OCI-LY3 (cell line): ENCODE measurements at regions not wholly inside any gene's neighbourhood (a gene's known extent, or its start where the extent isn't known, plus 50 kb on each side); places are given as distances from the start of the nearest gene placed in this dataset.

Experiments used
- H2AFZ ChIP-seq: fragments of 200-600, 300-600 bp; shearing (Covaris generic); 2 replicates; pipeline ENCODE4 v1.6.0; 2014; ENCODE audit warnings: antibody characterized with exemption, low read depth, low read length
- H3K27ac ChIP-seq: fragments of 200-600, 300-600 bp; sonication (generic); 2 replicates; pipeline ENCODE4 v1.5.1; 2014; ENCODE audit warnings: mild to moderate bottlenecking, low read length, moderate library complexity, mixed read lengths
- H3K27me3 ChIP-seq: fragments of 200-600, 300-600 bp; sonication (generic); 2 replicates; pipeline ENCODE4 v1.6.1; 2014; ENCODE audit warnings: low read depth, low read length, mixed read lengths
- H3K36me3 ChIP-seq: fragments of 200-600, 300-600 bp; sonication (generic); replicated peaks from 2 replicates; pipeline ENCODE3; 2014; ENCODE audit warnings: low read depth, low read length, mixed read lengths
- H3K4me1 ChIP-seq: fragments of 300-600, 200-600 bp; sonication (generic); 2 replicates; pipeline ENCODE4 v1.6.1; 2014; ENCODE audit warnings: low read length, mixed read lengths
- H3K4me2 ChIP-seq: fragments of 200-600, 300-600 bp; sonication (generic); 2 replicates; pipeline ENCODE4 v1.6.1; 2014; ENCODE audit warnings: low read length, mixed read lengths
- H3K4me3 ChIP-seq: fragments of 300-600, 200-600 bp; sonication (generic); 2 replicates; pipeline ENCODE4 v1.5.1; 2014; ENCODE audit warnings: antibody characterized with exemption, mild to moderate bottlenecking, low read length, moderate library complexity
- H3K79me2 ChIP-seq: fragments of 300-600, 200-600 bp; shearing (Covaris generic); 2 replicates; pipeline ENCODE4 v1.6.1; 2014; ENCODE audit warnings: mild to moderate bottlenecking, low read length, mixed read lengths
- H3K9ac ChIP-seq: fragments of 300-600, 200-600 bp; shearing (Covaris generic); 2 replicates; pipeline ENCODE4 v1.6.0; 2014; ENCODE audit warnings: mild to moderate bottlenecking, low read length, moderate library complexity
- H3K9me3 ChIP-seq: fragments of 200-600, 300-600 bp; shearing (Covaris generic); 2 replicates; pipeline ENCODE4 v1.6.1; 2014; ENCODE audit warnings: low read length, mixed read lengths; ENCODE audit not compliant: insufficient read depth
- H4K20me1 ChIP-seq: fragments of 200-600, 300-600 bp; sonication (generic); 2 replicates; pipeline ENCODE4 v1.6.1; 2016; ENCODE audit warnings: low read length, mixed read lengths; ENCODE audit not compliant: insufficient read depth
- EZH2phosphoT487 ChIP-seq: fragments of 200-600 bp; shearing (Covaris generic); IDR thresholded peaks from 2 replicates; pipeline ENCODE4 v1.6.1; 2018; ENCODE audit warnings: antibody characterized with exemption, mixed run types, low read depth
- TF ChIP-seq, protein P1 (sequence below): fragments of 200-600, 300-600 bp; sonication (generic); IDR thresholded peaks from 2 replicates; pipeline ENCODE4 v1.5.1; 2014; ENCODE audit warnings: antibody characterized with exemption, low read length, low read depth

DNA sequence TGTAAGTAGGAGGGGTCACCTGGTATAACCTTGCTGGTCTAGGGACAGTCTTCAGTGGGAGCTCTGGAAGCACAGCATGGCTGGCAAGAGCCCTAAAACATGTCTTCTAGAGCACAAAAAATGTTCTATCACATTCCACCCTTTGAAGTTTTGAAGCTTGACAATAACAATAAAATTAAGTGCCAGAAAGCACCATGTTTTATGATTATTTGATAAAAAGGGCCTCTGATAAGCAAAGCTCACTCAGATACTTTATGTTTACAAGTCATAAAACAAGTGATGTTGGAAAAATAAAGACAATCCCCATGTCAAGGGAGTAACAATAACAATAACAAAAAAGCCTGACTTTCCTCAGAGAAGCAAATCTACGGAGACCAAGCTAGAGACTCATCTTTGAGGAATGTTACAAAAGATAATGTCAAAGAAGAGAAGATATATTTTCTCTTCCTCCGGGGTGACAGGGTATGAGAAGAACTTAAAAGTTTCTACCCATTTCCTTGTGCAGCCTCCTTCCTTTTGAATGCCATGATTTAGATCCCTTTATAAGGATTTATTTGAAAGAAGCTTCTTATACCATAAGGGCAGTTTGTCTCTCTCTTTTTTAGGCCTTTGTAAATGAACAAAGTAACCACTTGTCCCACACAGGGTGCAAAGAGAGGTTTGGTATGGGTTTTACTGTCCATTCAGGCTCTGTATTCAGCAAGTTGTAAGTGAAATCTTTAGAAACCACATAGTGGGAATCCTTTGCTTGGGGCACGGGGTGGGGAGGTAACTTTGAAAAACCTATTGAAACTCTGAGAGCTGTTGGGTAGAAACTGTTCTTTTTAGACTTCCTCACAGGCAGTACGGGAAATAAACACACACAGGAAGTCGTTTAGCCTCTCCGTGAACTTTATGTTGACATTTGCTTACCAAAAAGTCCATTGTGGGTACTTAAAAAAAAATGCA, 109.6 kb upstream of the RBMS3 start:
- Histone ChIP-seq H3K4me2 (no peak overlapping the region), H4K20me1 (no peaks in the 10 kb centered on the region), H3K4me3 (no peak overlapping the region), H3K27ac (no peak overlapping the region), H3K9me3 (no peaks in the 10 kb centered on the region), H3K27me3 (no peaks in the 10 kb centered on the region), H3K79me2 (no peaks in the 10 kb centered on the region), H2AFZ (no peak overlapping the region), H3K36me3 (no peaks in the 10 kb centered on the region), H3K9ac (no peak overlapping the region), H3K4me1 (no peaks in the 10 kb centered on the region)
- TF ChIP-seq, protein P1, sequence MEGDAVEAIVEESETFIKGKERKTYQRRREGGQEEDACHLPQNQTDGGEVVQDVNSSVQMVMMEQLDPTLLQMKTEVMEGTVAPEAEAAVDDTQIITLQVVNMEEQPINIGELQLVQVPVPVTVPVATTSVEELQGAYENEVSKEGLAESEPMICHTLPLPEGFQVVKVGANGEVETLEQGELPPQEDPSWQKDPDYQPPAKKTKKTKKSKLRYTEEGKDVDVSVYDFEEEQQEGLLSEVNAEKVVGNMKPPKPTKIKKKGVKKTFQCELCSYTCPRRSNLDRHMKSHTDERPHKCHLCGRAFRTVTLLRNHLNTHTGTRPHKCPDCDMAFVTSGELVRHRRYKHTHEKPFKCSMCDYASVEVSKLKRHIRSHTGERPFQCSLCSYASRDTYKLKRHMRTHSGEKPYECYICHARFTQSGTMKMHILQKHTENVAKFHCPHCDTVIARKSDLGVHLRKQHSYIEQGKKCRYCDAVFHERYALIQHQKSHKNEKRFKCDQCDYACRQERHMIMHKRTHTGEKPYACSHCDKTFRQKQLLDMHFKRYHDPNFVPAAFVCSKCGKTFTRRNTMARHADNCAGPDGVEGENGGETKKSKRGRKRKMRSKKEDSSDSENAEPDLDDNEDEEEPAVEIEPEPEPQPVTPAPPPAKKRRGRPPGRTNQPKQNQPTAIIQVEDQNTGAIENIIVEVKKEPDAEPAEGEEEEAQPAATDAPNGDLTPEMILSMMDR: no peak

DNA sequence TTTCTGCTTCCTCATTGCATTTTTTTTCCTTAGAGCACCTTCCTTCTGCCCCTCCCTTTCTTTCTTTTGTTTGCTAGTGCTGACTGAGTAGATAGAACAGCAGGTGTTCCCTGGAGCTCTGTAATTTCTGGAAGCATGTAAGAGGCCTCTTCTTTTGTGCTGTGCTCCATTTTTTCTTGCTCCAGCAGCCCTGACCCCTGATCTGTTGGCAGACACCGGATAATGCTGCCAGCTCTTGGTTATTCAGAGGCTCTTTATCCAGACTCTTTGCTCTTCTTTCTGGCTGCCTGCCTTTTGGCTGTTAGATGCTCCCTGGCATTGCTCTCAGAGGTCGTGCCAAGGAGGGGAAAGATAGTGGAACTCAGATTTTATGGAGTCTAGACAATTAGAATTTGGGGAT, 104.4 kb upstream of the RBMS3 start:
- Histone ChIP-seq H3K27ac (no peak overlapping the region), H3K27me3 (no peaks in the 10 kb centered on the region), H3K4me2 (no peak overlapping the region), H3K4me1 (no peaks in the 10 kb centered on the region), H3K4me3 (no peak overlapping the region), H3K9ac (no peak overlapping the region), H2AFZ (no peak overlapping the region), H3K9me3 (no peaks in the 10 kb centered on the region), H3K36me3 (no peaks in the 10 kb centered on the region), H3K79me2 (no peaks in the 10 kb centered on the region), H4K20me1 (no peaks in the 10 kb centered on the region)
- TF ChIP-seq EZH2phosphoT487: no peak
- TF ChIP-seq, protein P1: no peak

DNA sequence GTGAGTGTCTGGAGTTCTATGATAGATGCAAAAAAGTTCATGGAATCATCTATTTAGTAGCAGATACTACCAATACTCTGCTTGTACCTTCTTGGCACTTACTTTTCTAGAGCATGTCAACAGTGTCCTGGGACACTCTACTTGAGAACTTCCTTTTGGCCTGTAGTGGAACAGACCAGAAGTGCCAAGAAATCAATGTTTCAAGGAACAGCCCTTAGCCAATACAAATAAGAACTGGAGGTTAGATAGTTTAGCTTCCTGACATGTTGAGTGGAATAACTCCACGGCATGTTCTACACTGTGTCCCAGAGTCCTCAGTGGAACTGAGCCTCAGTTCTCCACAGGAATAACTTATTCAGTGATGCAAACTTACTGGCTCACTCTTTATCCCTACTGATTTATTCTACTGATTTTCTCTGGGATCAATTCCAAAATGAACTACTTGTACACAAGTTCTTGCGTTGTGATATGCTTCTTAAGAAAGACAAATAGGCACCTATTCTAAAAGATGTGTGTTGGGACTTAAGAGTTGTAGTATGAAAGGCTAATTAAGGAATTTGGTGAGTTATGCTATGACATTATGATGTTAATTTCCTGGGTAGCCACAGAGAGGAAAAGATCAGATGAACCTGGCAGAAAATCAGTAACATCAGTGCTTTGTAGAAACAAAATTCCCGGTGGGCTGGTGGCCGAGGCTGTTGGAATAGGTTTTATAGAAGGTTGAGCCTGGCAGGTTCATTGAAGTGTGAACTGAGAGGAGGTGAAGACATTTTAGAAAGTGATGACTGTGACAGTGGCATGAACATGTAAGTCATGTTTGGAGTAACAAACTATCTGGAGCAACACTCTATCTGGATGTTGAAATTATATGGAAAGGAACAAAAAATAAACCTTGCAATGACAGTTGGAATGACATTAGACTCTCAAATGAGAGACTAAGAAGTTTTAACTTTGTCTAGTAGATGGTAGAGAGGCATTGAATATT, 101.8 kb upstream of the RBMS3 start:
- H3K36me3 ChIP-seq: no peaks in the 10 kb centered on the region
- peaks cover 7% of the 10 kb centered on the region for H3K4me1 ChIP-seq
- H3K9me3 ChIP-seq: no peaks in the 10 kb centered on the region
- H3K27me3 ChIP-seq: 0 out of 2 replicates have a peak, but pooled peaks cover 3% of the 10 kb centered on the region
- no peak overlapping the region for H2AFZ ChIP-seq
- H4K20me1 ChIP-seq: no peaks in the 10 kb centered on the region
- no peak overlapping the region for H3K4me2 ChIP-seq
- H3K4me3 ChIP-seq: no peak overlapping the region
- H3K9ac ChIP-seq: no peak overlapping the region
- TF ChIP-seq, protein P1: no peak
- TF ChIP-seq EZH2phosphoT487: no peak
- H3K79me2 ChIP-seq: no peaks in the 10 kb centered on the region
- no peak overlapping the region for H3K27ac ChIP-seq
